H1 (cell line): ENCODE measurements at regions not wholly inside any gene's neighbourhood (a gene's known extent, or its start where the extent isn't known, plus 50 kb on each side); places are given as distances from the start of the nearest gene placed in this dataset.
"Not testable (repeated sequence)": the region's sequence is repeated elsewhere in the genome, so short reads cannot be mapped to it uniquely, and the experiment has no call there.

Source experiments
- EZH2 ChIP-seq: fragments of 200-600 bp; sonication (generic); IDR thresholded peaks from 2 replicates; pipeline ENCODE4 v1.7.1; 2012; ENCODE audit warnings: low read depth, mild to moderate bottlenecking, moderate library complexity, low read length, inconsistent platforms; ENCODE audit not compliant: severe bottlenecking
- RNF2 ChIP-seq: fragments of 200-900, 300-1000 bp; sonication (generic); IDR thresholded peaks from 2 replicates; pipeline ENCODE4 v1.7.1; 2016; ENCODE audit warnings: borderline replicate concordance, low read depth, mild to moderate bottlenecking, antibody characterized with exemption, low read length; ENCODE audit not compliant: poor library complexity, severe bottlenecking; ENCODE audit errors: missing control alignments

DNA sequence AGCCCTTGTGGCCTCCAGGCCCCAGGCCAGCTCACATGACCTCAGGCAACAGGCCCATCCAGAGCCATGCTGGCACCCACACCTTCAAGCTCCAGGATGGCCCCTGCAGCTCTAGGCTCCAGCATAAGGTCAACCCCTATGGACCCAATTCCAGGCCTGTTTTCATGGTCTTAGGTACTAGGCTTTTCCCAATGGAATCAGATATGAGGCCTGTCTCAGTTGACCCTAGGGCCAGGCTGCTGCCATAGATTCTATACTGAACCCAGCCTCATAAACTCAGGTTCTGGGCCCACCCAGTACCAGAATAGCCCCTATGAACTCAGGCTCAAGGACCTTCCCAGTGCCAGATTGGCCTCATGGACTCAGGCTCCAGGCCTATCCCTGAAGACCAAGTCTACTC, 278.6 kb downstream of the CNTNAP3 start:
- TF ChIP-seq RNF2, EZH2: not testable (repeated sequence)
